GM19455 (cell line): ENCODE measurements at regions not wholly inside any gene's neighbourhood (a gene's known extent, or its start where the extent isn't known, plus 50 kb on each side); places are given as distances from the start of the nearest gene placed in this dataset.
"Not testable (repeated sequence)": the region's sequence is repeated elsewhere in the genome, so short reads cannot be mapped to it uniquely, and the experiment has no call there.

ENCODE experiments used
- ATAC-seq: cut with Tn5 transposase; IDR thresholded peaks from one replicate; pipeline ENCODE4 v1.9.1; 2021; ENCODE audit not compliant: unreplicated experiment

- no peak for ATAC-seq
Observed at GRCh38 chr15:79492065-79492464, 59.9 kb downstream of the MINAR1 start.

- no peak for ATAC-seq
Observed at GRCh38 chr15:79494384-79494909, 62.3 kb downstream of the MINAR1 start.

GRCh38 chr15:79494963-79495755, 63.0 kb downstream of the MINAR1 start:
- no peak for ATAC-seq

GRCh38 chr15:79495775-79496174, 63.6 kb downstream of the MINAR1 start:
- no peak for ATAC-seq

GRCh38 chr15:79496838-79497237, 64.7 kb downstream of the MINAR1 start:
- ATAC-seq, result no peak

- no peak for ATAC-seq
Observed at GRCh38 chr15:79501086-79501485, 69.0 kb downstream of the MINAR1 start.

- ATAC-seq, result no peak
Observed at GRCh38 chr15:79505956-79506355, 73.8 kb downstream of the MINAR1 start.

GRCh38 chr15:79512844-79513243, 80.7 kb downstream of the MINAR1 start:
- not testable (repeated sequence) for ATAC-seq

- no peak for ATAC-seq
Observed at GRCh38 chr15:79513417-79513816, 81.3 kb downstream of the MINAR1 start.

GRCh38 chr15:79513940-79514339, 81.8 kb downstream of the MINAR1 start:
- ATAC-seq, result no peak

GRCh38 chr15:79515300-79516027, 83.3 kb downstream of the MINAR1 start:
- ATAC-seq, result no peak

GRCh38 chr15:79516155-79516554, 84.0 kb downstream of the MINAR1 start:
- ATAC-seq, result no peak

GRCh38 chr15:79516646-79517045, 84.5 kb downstream of the MINAR1 start:
- ATAC-seq, result no peak

GRCh38 chr15:79519628-79520027, 87.5 kb downstream of the MINAR1 start:
- no peak for ATAC-seq

GRCh38 chr15:79520654-79521053, 88.5 kb downstream of the MINAR1 start:
- no peak for ATAC-seq

- no peak for ATAC-seq
Observed at GRCh38 chr15:79522656-79523055, 90.5 kb downstream of the MINAR1 start.

GRCh38 chr15:79523266-79523665, 91.1 kb downstream of the MINAR1 start:
- no peak for ATAC-seq

- no peak for ATAC-seq
Observed at GRCh38 chr15:79524531-79524930, 92.4 kb downstream of the MINAR1 start.

- ATAC-seq, result no peak
Observed at GRCh38 chr15:79526376-79526775, 94.2 kb downstream of the MINAR1 start.

GRCh38 chr15:79527821-79528220, 95.7 kb downstream of the MINAR1 start:
- no peak for ATAC-seq

GRCh38 chr15:79529157-79529785, 97.1 kb downstream of the MINAR1 start:
- no peak for ATAC-seq

GRCh38 chr15:79535536-79535935, 103.4 kb downstream of the MINAR1 start:
- ATAC-seq, result no peak
